Stimulated activated CD4-positive, alpha-beta T cell treated with anti-CD3 and anti-CD28 coated beads, Interleukin-1b, Interleukin-23, amount 100 ng/mL, for 24 hours (primary cell): ENCODE measurements at regions not wholly inside any gene's neighbourhood (a gene's known extent, or its start where the extent isn't known, plus 50 kb on each side); places are given as distances from the start of the nearest gene placed in this dataset.

ENCODE experiments used
- DNase-seq, 4 experiments: peaks; one replicate each; pipeline ENCODE4 v3.0.0-alpha.2; 2020; ENCODE audit warnings: low read depth in 4 of 4, low spot score in 1 of 4

DNA sequence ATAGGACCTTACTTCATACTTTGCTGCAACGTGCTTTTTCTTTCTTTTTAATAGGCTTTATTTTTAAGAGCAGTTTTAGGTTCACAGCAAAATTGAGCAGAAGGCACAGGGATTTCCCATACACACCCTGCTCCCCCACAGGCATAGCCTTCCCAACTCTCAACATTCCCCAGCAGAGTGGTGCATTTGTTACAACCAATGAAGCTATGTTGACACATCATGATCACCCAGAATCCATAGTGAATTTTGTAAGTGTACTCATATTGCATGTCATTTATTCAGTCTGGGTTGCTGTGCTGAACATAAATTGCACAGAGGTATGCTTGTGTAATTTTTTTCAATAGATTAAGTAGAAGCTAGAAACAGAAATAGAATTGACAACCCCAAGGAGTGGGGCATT is 327.3 kb downstream of the INHBA start:
- no peak for DNase-seq

- DNase-seq, result no peak
Observed at GRCh38 chr7:41374150-41374848, 328.6 kb downstream of the INHBA start.

GRCh38 chr7:41367967-41368882 is 334.7 kb downstream of the INHBA start:
- no peak for DNase-seq

DNA sequence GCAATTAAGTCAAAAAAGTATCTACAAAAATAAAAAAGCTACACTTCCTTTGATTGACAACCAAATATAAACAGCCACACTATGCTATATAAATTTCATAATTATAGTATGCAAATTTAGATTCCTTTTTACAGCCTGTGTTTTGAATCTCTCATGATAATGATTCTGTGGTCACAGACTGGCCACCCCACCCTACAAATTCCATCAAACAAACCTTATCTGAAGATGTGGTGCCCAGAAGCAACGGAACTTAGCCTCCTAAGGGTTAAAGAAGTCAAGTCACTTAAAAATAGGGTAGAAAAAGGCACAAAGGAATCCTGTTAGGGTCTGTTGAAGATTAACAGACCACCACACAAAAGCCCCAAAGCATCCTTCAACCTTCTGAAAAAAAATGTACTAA is 351.8 kb downstream of the INHBA start:
- no peak for DNase-seq

- no peak for DNase-seq
Observed at GRCh38 chr7:41346878-41347277, 356.0 kb downstream of the INHBA start.

GRCh38 chr7:41339913-41340676 is 362.8 kb downstream of the INHBA start:
- no peak for DNase-seq

GRCh38 chr7:41336981-41337380 is 365.9 kb downstream of the INHBA start:
- DNase-seq, result no peak

- no peak for DNase-seq
Observed at GRCh38 chr7:41336455-41336952, 366.4 kb downstream of the INHBA start.

DNA sequence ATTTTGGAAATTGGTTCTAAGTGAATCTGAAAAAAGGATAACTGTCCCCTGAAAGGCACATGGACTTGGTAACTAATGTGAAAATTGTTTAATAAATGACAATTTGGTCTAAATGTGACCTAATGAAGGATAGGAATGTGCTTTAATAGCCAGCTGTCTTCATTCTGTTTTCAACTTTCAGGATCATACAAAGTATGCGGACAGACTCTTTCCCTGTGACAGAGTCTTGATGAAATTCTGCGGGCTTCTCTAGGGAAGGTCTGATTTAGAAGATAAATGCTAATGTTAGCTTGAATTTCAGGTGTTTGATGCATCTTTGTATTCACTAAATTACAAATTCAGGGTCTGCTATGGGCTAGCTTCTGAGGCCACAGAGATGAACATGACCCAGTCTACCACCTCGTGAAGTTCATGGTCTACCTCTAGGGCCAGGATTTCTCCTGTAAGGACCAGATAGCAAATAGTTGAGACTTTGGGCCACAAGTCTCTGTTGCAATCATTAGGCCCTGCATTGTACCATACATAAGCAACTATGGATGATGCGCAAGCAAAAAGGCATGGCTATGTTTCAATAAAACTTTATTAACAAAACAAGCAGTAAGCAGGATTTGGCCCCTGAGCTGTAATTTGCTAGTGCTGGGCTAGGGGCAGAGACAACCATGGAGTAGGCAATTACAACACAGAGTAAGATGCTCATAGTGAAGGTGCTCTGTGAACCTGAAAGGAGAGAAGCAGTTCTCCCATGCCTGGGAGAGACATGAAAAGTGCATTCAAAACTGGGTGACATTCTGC is 368.6 kb downstream of the INHBA start:
- no peak for DNase-seq

- DNase-seq, result no peak
Observed at GRCh38 chr7:41333511-41333910, 369.4 kb downstream of the INHBA start.

DNA sequence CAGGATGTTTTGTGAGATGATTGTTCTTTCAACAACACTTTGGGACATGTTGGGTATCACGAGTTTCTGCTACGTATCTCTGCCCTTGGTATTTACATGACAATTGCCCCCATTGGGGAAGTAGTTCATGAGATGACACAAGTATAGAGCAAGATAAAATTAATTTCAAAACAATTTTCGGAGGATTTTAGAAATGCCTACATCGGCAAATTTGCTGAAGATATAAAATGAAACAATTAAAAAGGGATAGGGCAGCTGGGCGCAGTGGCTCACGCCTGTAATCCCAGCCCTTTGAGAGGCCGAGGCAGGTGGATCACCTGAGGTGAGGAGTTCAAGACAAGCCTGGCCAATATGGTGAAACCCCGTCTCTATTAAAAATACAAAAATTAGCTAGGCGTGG is 371.7 kb downstream of the INHBA start:
- no peak for DNase-seq

DNA sequence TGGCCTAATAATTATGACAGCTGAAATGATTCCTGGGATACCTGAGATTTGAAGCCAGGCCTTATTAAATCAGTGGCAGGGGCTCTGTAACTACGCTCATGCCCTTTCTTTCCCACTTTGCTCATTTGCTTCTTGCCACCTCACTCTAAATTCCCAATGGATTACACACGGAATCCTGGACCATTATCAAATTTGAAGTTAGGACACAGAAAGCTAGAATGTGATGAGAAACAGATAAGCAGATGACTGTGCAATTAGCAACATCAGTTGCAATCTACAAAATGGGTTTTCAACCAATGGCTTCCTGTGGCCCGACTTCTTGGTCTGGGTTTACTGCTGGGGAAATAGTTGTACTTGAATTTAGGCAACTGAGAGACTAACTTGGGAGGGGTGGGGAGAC is 374.3 kb downstream of the INHBA start:
- no peak for DNase-seq

DNA sequence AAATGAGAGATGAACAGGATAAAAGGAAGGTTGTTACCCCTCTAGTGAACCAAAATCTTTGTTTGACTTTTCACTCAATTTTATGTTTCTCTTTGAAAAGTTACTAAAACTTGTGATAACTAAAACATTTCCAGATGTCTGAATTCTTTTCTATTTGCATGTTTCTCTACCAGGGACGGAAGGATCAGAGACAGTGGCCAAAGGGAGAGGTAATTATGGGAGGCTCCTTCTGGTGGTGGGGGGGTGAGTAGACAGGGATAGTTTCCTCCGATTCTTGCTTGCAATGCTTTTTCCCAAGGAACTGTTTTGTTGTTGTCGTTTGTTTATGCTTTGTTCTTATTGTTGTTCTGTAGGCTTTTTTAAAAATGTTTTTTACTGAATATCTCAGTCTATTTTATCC is 374.8 kb downstream of the INHBA start:
- no peak for DNase-seq

- no peak for DNase-seq
Observed at GRCh38 chr7:41326616-41327015, 376.3 kb downstream of the INHBA start.

- no peak for DNase-seq
Observed at GRCh38 chr7:41323806-41324205, 379.1 kb downstream of the INHBA start.

GRCh38 chr7:41319581-41319980 is 383.3 kb downstream of the INHBA start:
- DNase-seq, result no peak

DNA sequence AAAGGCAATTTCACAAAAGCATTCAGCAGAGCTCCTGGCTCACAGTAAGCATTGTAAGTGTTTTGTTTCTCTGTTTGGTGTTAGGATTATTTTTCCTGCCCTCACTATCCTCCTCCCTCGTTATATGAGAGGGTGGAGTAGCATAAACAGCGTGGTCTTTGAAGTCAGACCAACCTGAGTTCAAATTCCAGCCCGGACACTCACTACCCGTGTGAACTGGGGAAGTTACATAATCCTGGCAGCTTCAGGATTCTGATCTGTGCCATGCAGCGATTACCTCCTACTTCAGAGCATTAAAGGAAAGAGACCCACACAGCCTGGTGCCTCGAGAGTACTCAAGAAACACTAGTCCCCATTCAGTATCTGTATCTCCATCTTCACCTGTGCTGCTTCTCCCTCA is 386.5 kb downstream of the INHBA start:
- DNase-seq, result no peak

GRCh38 chr7:41315764-41316163 is 387.1 kb downstream of the INHBA start:
- DNase-seq, result no peak

- DNase-seq, result no peak
Observed at GRCh38 chr7:41313171-41313570, 389.7 kb downstream of the INHBA start.

GRCh38 chr7:41312235-41312634 is 390.7 kb downstream of the INHBA start:
- no peak for DNase-seq

- DNase-seq, result no peak
Observed at GRCh38 chr7:41311301-41311700, 391.6 kb downstream of the INHBA start.
